IMR-90 (cell line): ENCODE measurements at regions not wholly inside any gene's neighbourhood (a gene's known extent, or its start where the extent isn't known, plus 50 kb on each side); places are given as distances from the start of the nearest gene placed in this dataset.

Source experiments
- ATAC-seq: fragments of 200-7000 bp; cut with Tn5 transposase; 2 replicates; pipeline ENCODE4 v1.9.1; 2020; ENCODE audit warnings: low read depth, mild to moderate bottlenecking, moderate library complexity
- BruUV-seq: library from RNA; stranded (reverse); fragments of 400-500 nt; replicated peaks from 2 replicates; lab custom pipeline; 2021; lab: Mats Ljungman, UMichigan
- CTCF ChIA-PET: fragments of 300-600 bp; formaldehyde crosslinking; extraction: SDS; loops from one replicate; lab custom pipeline; 2021; ENCODE audit warnings: antibody characterized with exemption; lab: Yijun Ruan, JAX
- POLR2A ChIA-PET: fragments of 300-600 bp; sonication (Branson Sonifier 250); formaldehyde crosslinking; loops from one replicate; lab custom pipeline; 2022; ENCODE audit warnings: antibody characterized with exemption; ENCODE audit not compliant: unreplicated experiment; lab: Charles Lee
- DNase-seq: peaks from one replicate; pipeline ENCODE4 v3.0.0; 2013
- H2AFZ ChIP-seq: replicated peaks from 2 replicates; pipeline ENCODE3; 2013; ENCODE audit warnings: low read length, mild to moderate bottlenecking; ENCODE audit not compliant: poor library complexity
- H2AK5ac ChIP-seq: 2 replicates; pipeline ENCODE4 v1.6.1; 2013; ENCODE audit warnings: low read depth, low read length, inconsistent platforms
- H2AK9ac ChIP-seq: replicated peaks from 2 replicates; pipeline ENCODE3; 2013; ENCODE audit warnings: mild to moderate bottlenecking, low read depth, low read length, moderate library complexity; ENCODE audit not compliant: poor library complexity
- H2BK120ac ChIP-seq: 2 replicates; pipeline ENCODE4 v1.6.1; 2013; ENCODE audit warnings: low read depth, low read length, inconsistent platforms
- H2BK15ac ChIP-seq: 3 replicates; pipeline ENCODE4 v1.6.1; 2013; ENCODE audit warnings: low read depth, low read length, inconsistent platforms
- H2BK20ac ChIP-seq: 2 replicates; pipeline ENCODE4 v1.6.1; 2013; ENCODE audit warnings: low read depth, mild to moderate bottlenecking, inconsistent platforms, low read length, moderate library complexity
- H2BK5ac ChIP-seq: 2 replicates; pipeline ENCODE4 v1.6.1; 2013; ENCODE audit warnings: mild to moderate bottlenecking, low read depth, low read length, inconsistent platforms; ENCODE audit not compliant: poor library complexity, severe bottlenecking
- H3K14ac ChIP-seq: replicated peaks from 2 replicates; pipeline ENCODE4 v1.6.1; 2013; ENCODE audit warnings: low read depth, low read length, inconsistent platforms
- H3K18ac ChIP-seq: 2 replicates; pipeline ENCODE4 v1.6.1; 2013; ENCODE audit warnings: low read depth, low read length, control low read depth
- H3K23ac ChIP-seq: 2 replicates; pipeline ENCODE4 v1.6.1; 2013; ENCODE audit warnings: low read depth, low read length, inconsistent platforms
- H3K27ac ChIP-seq: 2 replicates; pipeline ENCODE4 v1.5.1; 2013; ENCODE audit warnings: mild to moderate bottlenecking, control low read depth, low read length; ENCODE audit not compliant: insufficient read depth
- H3K27me3 ChIP-seq: 2 replicates; pipeline ENCODE4 v1.6.1; 2013; ENCODE audit warnings: low read length; ENCODE audit not compliant: control insufficient read depth, insufficient read depth
- H3K36me3 ChIP-seq: 2 replicates; pipeline ENCODE4 v1.6.1; 2013; ENCODE audit warnings: low read length, mixed read lengths; ENCODE audit not compliant: control insufficient read depth, insufficient read depth
- H3K4ac ChIP-seq: 2 replicates; pipeline ENCODE4 v1.6.1; 2013; ENCODE audit warnings: low read depth, low read length, inconsistent platforms
- H3K4me1 ChIP-seq: 2 replicates; pipeline ENCODE4 v1.6.1; 2013; ENCODE audit warnings: low read length, mixed read lengths; ENCODE audit not compliant: control insufficient read depth, insufficient read depth
- H3K4me2 ChIP-seq: 2 replicates; pipeline ENCODE4 v1.6.1; 2013; ENCODE audit warnings: low read depth, mild to moderate bottlenecking, control low read depth, low read length, moderate library complexity
- H3K4me3 ChIP-seq: 2 replicates; pipeline ENCODE4 v1.5.1; 2013; ENCODE audit warnings: low read depth, mild to moderate bottlenecking, control low read depth, low read length, moderate library complexity; ENCODE audit not compliant: insufficient read depth
- H3K56ac ChIP-seq: 2 replicates; pipeline ENCODE4 v1.6.1; 2013; ENCODE audit warnings: low read length, inconsistent platforms; ENCODE audit not compliant: insufficient read depth; ENCODE audit errors: extremely low read depth
- H3K79me1 ChIP-seq, 2 experiments: 2 replicates each; pipeline ENCODE4 v1.6.1; 2013; ENCODE audit warnings: low read length in 2 of 2, inconsistent platforms in 1 of 2, low read depth in 1 of 2
- H3K9ac ChIP-seq: 2 replicates; pipeline ENCODE4 v1.6.1; 2013; ENCODE audit warnings: low read depth, low read length, control low read depth
- H3K9me1 ChIP-seq: 2 replicates; pipeline ENCODE4 v1.6.1; 2013; ENCODE audit warnings: low read length, inconsistent platforms; ENCODE audit not compliant: insufficient read depth
- H3K9me3 ChIP-seq: 2 replicates; pipeline ENCODE4 v1.6.1; 2013; ENCODE audit warnings: low read length; ENCODE audit not compliant: control insufficient read depth, insufficient read depth
- H4K20me1 ChIP-seq: 2 replicates; pipeline ENCODE4 v1.6.1; 2013; ENCODE audit warnings: low read length, inconsistent platforms; ENCODE audit not compliant: insufficient read depth
- H4K5ac ChIP-seq: 2 replicates; pipeline ENCODE4 v1.6.1; 2013; ENCODE audit warnings: mild to moderate bottlenecking, low read depth, low read length, control low read depth
- H4K8ac ChIP-seq, 2 experiments: 2 replicates each; pipeline ENCODE4 v1.6.1; 2013; ENCODE audit warnings: low read depth in 2 of 2, low read length in 2 of 2, control low read depth in 1 of 2, inconsistent platforms in 1 of 2
- H4K91ac ChIP-seq: 2 replicates; pipeline ENCODE4 v1.6.1; 2013; ENCODE audit warnings: low read depth, low read length, inconsistent platforms; ENCODE audit not compliant: insufficient read depth
- BHLHE40 ChIP-seq: fragments of 150-350 bp; IDR thresholded peaks from 2 replicates; pipeline ENCODE4 v1.6.1; 2016; ENCODE audit warnings: mild to moderate bottlenecking, low read depth, low read length
- CEBPB ChIP-seq: IDR thresholded peaks from 2 replicates; pipeline ENCODE4 v1.6.1; 2012; ENCODE audit warnings: low read depth, low read length, improper control_type of control experiment
- CHD1 ChIP-seq: IDR thresholded peaks from 2 replicates; pipeline ENCODE4 v1.6.1; 2012; ENCODE audit warnings: low read depth, low read length, improper control_type of control experiment
- CTCF ChIP-seq: conservative IDR thresholded peaks from 2 replicates; pipeline ENCODE4 v1.5.1; 2012; ENCODE audit warnings: mild to moderate bottlenecking, low read depth, low read length, improper control_type of control experiment
- ELK1 ChIP-seq: fragments of 150-350 bp; IDR thresholded peaks from 2 replicates; pipeline ENCODE4 v1.6.1; 2016; ENCODE audit warnings: low read depth, mild to moderate bottlenecking, low read length, moderate library complexity, borderline replicate concordance
- FOS ChIP-seq: fragments of 150-350 bp; IDR thresholded peaks from 2 replicates; pipeline ENCODE4 v1.6.1; 2016; ENCODE audit warnings: low read depth, low read length
- MAFK ChIP-seq: IDR thresholded peaks from 2 replicates; pipeline ENCODE4 v1.6.1; 2012; ENCODE audit warnings: low read depth, low read length, improper control_type of control experiment
- MAZ ChIP-seq: IDR thresholded peaks from 2 replicates; pipeline ENCODE4 v1.6.1; 2012; ENCODE audit warnings: low read depth, mild to moderate bottlenecking, low read length, improper control_type of control experiment, moderate library complexity, borderline replicate concordance
- MXI1 ChIP-seq: IDR thresholded peaks from 2 replicates; pipeline ENCODE4 v1.6.1; 2012; ENCODE audit warnings: low read depth, mild to moderate bottlenecking, low read length, moderate library complexity, borderline replicate concordance
- NFE2L2 ChIP-seq: fragments of 150-350 bp; IDR thresholded peaks from 2 replicates; pipeline ENCODE4 v1.6.1; 2016; ENCODE audit warnings: low read depth, mild to moderate bottlenecking, low read length
- POLR2A ChIP-seq: IDR thresholded peaks from 2 replicates; pipeline ENCODE4 v1.6.1; 2012; ENCODE audit warnings: mild to moderate bottlenecking, low read depth, low read length
- RAD21 ChIP-seq: IDR thresholded peaks from 2 replicates; pipeline ENCODE4 v1.6.1; 2012; ENCODE audit warnings: low read length, improper control_type of control experiment
- RCOR1 ChIP-seq: IDR thresholded peaks from 2 replicates; pipeline ENCODE4 v1.6.1; 2012; ENCODE audit warnings: mild to moderate bottlenecking, low read length, improper control_type of control experiment; ENCODE audit not compliant: insufficient replicate concordance
- RFX5 ChIP-seq: IDR thresholded peaks from 2 replicates; pipeline ENCODE4 v1.8.0; 2012; ENCODE audit warnings: low read depth, mild to moderate bottlenecking, low read length, moderate library complexity
- SMC3 ChIP-seq: fragments of 150-350 bp; IDR thresholded peaks from 2 replicates; pipeline ENCODE4 v1.6.1; 2016; ENCODE audit warnings: low read depth, mild to moderate bottlenecking, antibody characterized with exemption, low read length, moderate library complexity
- USF2 ChIP-seq: fragments of 150-350 bp; IDR thresholded peaks from 2 replicates; pipeline ENCODE4 v1.6.1; 2017; ENCODE audit warnings: mild to moderate bottlenecking, antibody characterized with exemption, low read length, low read depth
- WGBS, 2 experiments: methylation state at CpG; one replicate each; pipeline versions ENCODE4 v1.1.5 to v1.1.7; 2013; ENCODE audit warnings: missing lambda C conversion rate in 2 of 2; ENCODE audit not compliant: insufficient read length in 1 of 2; ENCODE audit errors: extremely low coverage in 2 of 2; 5-methylcytosine and 5-hydroxymethylcytosine counted together
- dilution Hi-C: fragments of 300-500 bp; cut with HindIII; formaldehyde crosslinking; loops from one replicate; pipeline ENCODE4 v1.14.3; 2018; ENCODE audit warnings: low sequenced_read_pairs; ENCODE audit not compliant: unreplicated experiment
- in situ Hi-C: fragments of 300-500 bp; cut with MboI; formaldehyde crosslinking; loops from 3 replicates; pipeline ENCODE4 v1.14.3; 2019; ENCODE audit warnings: low sequenced_read_pairs, inconsistent platforms, mixed read lengths
- intact Hi-C: fragments of 100-400 bp; cut with micrococcal nuclease; formaldehyde crosslinking; loops from 2 replicates; pipeline ENCODE4 v1.10.0; 2022

DNA sequence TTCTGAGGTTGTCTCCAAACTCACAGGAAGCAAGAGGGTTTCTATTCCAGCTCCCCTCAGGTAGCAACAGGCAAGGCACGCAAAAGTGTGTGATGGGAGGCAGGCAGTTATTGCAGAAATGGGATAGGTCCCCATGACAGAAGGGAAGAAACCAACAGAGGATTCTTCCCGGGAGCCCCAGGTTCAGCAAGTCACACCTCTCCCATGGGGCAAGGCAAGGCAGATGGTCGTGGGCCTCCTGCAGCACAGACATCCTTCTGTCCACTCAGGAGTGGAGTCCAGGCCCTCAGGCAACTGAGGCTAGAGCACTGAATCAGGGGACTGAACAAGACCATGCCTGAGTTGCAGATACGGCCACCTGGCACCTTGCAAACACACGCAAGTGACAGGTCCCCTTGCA, 424.9 kb upstream of the IRX4 start:
- no peak overlapping the region for H2AK9ac ChIP-seq
- H4K20me1 ChIP-seq: no peaks in the 10 kb centered on the region
- no peak overlapping the region for H4K8ac ChIP-seq
- H3K9ac ChIP-seq: no peak overlapping the region
- H2AFZ ChIP-seq: no peak overlapping the region
- dilution Hi-C loops: no loop called here
- no peak overlapping the region for H2BK20ac ChIP-seq
- no TSS peak for BruUV-seq
- no peak overlapping the region for H3K4ac ChIP-seq
- ATAC-seq (no peak), DNase-seq (no peak)
- no peaks in the 10 kb centered on the region for H3K27me3 ChIP-seq
- intact Hi-C loops: no loop called here
- H2BK120ac ChIP-seq: no peak overlapping the region
- no peak overlapping the region for H4K5ac ChIP-seq
- H3K56ac ChIP-seq: no peak overlapping the region
- POLR2A ChIA-PET: no interaction called here
- 80% methylated on average over 1 of the region's 5 CpGs; no CpG with 5 or more reads in 1 of the 2 experiments for WGBS, 2 experiments
- H3K4me1 ChIP-seq: no peaks in the 10 kb centered on the region
- TF ChIP-seq USF2: no peak
- TF ChIP-seq CHD1: no peak
- TF ChIP-seq RCOR1: no peak
- no peak for TF ChIP-seq MXI1
- TF ChIP-seq RFX5: no peak
- no peak for TF ChIP-seq ELK1
- no peak for TF ChIP-seq RAD21
- TF ChIP-seq CEBPB: no peak
- TF ChIP-seq CTCF: no peak
- TF ChIP-seq BHLHE40: no peak
- TF ChIP-seq FOS: no peak
- no peak for TF ChIP-seq NFE2L2
- no peak for TF ChIP-seq MAFK
- no peak for TF ChIP-seq MAZ
- no peak for TF ChIP-seq SMC3
- no peak for TF ChIP-seq POLR2A
- H2AK5ac ChIP-seq: no peak overlapping the region
- H3K79me1 ChIP-seq: no peaks in the 10 kb centered on the region
- H3K27ac ChIP-seq: no peak overlapping the region
- H4K91ac ChIP-seq: no peak overlapping the region
- CTCF ChIA-PET: no interaction called here
- no peak overlapping the region for H3K4me2 ChIP-seq
- H2BK15ac ChIP-seq: no peak overlapping the region
- H3K23ac ChIP-seq: no peak overlapping the region
- no peak overlapping the region for H3K18ac ChIP-seq
- H3K9me3 ChIP-seq: peaks cover 27% of the 10 kb centered on the region
- H3K36me3 ChIP-seq: no peaks in the 10 kb centered on the region
- H3K14ac ChIP-seq: no peak overlapping the region
- H3K4me3 ChIP-seq: no peak overlapping the region
- H3K9me1 ChIP-seq: no peaks in the 10 kb centered on the region
- in situ Hi-C loops: no loop called here
- no peak overlapping the region for H2BK5ac ChIP-seq
